ENCODE measurements at regions not wholly inside any gene's neighbourhood (a gene's known extent, or its start where the extent isn't known, plus 50 kb on each side); places are given as distances from the start of the nearest gene placed in this dataset.

DNA sequence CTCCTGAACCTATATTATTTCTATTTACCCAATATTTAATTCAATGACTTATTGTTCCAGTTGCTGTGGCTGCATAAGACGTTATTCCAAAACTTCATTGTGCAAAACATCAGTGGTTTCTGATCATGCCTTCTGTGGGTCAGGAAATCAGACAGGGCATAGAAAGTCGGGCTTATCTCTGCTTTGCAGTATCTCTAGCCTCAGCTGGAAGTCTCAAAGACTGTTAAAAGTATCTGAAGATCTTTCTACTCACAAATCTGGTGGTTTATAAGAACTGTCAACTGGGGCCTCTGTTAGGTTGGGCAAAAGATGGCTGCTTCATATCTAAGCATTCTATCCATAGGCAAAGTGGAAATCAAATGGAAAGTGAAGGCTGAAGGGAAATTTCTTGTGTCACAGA lies 687.7 kb upstream of the ARRDC3 start (continued):
- TF ChIP-seq, protein P1, sequence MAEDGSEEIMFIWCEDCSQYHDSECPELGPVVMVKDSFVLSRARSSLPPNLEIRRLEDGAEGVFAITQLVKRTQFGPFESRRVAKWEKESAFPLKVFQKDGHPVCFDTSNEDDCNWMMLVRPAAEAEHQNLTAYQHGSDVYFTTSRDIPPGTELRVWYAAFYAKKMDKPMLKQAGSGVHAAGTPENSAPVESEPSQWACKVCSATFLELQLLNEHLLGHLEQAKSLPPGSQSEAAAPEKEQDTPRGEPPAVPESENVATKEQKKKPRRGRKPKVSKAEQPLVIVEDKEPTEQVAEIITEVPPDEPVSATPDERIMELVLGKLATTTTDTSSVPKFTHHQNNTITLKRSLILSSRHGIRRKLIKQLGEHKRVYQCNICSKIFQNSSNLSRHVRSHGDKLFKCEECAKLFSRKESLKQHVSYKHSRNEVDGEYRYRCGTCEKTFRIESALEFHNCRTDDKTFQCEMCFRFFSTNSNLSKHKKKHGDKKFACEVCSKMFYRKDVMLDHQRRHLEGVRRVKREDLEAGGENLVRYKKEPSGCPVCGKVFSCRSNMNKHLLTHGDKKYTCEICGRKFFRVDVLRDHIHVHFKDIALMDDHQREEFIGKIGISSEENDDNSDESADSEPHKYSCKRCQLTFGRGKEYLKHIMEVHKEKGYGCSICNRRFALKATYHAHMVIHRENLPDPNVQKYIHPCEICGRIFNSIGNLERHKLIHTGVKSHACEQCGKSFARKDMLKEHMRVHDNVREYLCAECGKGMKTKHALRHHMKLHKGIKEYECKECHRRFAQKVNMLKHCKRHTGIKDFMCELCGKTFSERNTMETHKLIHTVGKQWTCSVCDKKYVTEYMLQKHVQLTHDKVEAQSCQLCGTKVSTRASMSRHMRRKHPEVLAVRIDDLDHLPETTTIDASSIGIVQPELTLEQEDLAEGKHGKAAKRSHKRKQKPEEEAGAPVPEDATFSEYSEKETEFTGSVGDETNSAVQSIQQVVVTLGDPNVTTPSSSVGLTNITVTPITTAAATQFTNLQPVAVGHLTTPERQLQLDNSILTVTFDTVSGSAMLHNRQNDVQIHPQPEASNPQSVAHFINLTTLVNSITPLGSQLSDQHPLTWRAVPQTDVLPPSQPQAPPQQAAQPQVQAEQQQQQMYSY (CRISPR knock-in tag; IDR thresholded peaks at IDR 0.05) = no peak
- TF ChIP-seq SUZ12 (IDR thresholded peaks at IDR 0.05; ENCODE audit: unreplicated experiment) (no peak), CHD4 (IDR thresholded peaks at IDR 0.05) (no peak), KAT2A (conservative IDR thresholded peaks at IDR 0.05; ENCODE audit: control insufficient read depth, low read depth, low read length) (no peak), CEBPB (IDR thresholded peaks at IDR 0.05; ENCODE audit: borderline replicate concordance in 1 of 2, low read depth in 2 of 2, low read length in 2 of 2) (no peak), ZSCAN29 (IDR thresholded peaks at IDR 0.05) (no peak), NR2C2 (IDR thresholded peaks at IDR 0.05; ENCODE audit: borderline replicate concordance, control insufficient read depth, insufficient read length, low read depth) (no peak), DPF2 (IDR thresholded peaks at IDR 0.05) (no peak)

DNA sequence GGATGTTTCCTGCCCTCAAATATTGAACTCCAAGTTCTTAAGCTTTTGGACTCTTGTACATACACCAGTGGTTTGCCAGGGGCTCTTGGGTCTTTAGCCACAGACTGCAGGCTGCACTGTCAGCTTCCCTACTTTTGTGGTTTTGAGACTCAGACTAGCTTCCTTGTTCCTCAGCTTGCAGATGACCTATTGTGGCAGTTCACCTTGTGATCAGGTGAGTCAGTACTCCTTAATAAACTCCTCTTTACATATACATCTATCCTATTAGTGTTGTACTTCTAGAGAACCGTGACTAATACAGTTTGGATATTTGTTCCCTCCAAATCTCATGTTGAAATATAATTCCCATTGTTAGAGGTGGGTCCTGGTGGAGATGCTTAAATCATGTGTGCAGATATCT lies 681.9 kb upstream of the ARRDC3 start:
- H3K9me3 ChIP-seq (replicated peaks; ENCODE audit: control insufficient read depth, insufficient read depth, low read length) = no peaks in the 10 kb centered on the region
- TF ChIP-seq JUND (IDR thresholded peaks at IDR 0.05; ENCODE audit: low read depth, low read length) = no peak
- TF ChIP-seq, protein P2, sequence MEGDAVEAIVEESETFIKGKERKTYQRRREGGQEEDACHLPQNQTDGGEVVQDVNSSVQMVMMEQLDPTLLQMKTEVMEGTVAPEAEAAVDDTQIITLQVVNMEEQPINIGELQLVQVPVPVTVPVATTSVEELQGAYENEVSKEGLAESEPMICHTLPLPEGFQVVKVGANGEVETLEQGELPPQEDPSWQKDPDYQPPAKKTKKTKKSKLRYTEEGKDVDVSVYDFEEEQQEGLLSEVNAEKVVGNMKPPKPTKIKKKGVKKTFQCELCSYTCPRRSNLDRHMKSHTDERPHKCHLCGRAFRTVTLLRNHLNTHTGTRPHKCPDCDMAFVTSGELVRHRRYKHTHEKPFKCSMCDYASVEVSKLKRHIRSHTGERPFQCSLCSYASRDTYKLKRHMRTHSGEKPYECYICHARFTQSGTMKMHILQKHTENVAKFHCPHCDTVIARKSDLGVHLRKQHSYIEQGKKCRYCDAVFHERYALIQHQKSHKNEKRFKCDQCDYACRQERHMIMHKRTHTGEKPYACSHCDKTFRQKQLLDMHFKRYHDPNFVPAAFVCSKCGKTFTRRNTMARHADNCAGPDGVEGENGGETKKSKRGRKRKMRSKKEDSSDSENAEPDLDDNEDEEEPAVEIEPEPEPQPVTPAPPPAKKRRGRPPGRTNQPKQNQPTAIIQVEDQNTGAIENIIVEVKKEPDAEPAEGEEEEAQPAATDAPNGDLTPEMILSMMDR (IDR thresholded peaks at IDR 0.05 in 2 of 3, conservative IDR thresholded peaks at IDR 0.05 in 1 of 3; ENCODE audit: control insufficient read depth in 2 of 3, extremely low read depth in 1 of 3, insufficient read depth in 1 of 3, low read depth in 3 of 3, low read length in 3 of 3) = no peak
- TF ChIP-seq RAD51 (IDR thresholded peaks at IDR 0.05) = no peak
- no peak for TF ChIP-seq MXI1 (IDR thresholded peaks at IDR 0.05; ENCODE audit: low read depth, low read length)
- TF ChIP-seq GATAD2B (conservative IDR thresholded peaks at IDR 0.05; ENCODE audit: low read depth) = no peak
- TF ChIP-seq MYC (IDR thresholded peaks at IDR 0.05; ENCODE audit: insufficient read depth, insufficient read length, insufficient replicate concordance, low read length, severe bottlenecking) = no peak
- TF ChIP-seq, protein P3, sequence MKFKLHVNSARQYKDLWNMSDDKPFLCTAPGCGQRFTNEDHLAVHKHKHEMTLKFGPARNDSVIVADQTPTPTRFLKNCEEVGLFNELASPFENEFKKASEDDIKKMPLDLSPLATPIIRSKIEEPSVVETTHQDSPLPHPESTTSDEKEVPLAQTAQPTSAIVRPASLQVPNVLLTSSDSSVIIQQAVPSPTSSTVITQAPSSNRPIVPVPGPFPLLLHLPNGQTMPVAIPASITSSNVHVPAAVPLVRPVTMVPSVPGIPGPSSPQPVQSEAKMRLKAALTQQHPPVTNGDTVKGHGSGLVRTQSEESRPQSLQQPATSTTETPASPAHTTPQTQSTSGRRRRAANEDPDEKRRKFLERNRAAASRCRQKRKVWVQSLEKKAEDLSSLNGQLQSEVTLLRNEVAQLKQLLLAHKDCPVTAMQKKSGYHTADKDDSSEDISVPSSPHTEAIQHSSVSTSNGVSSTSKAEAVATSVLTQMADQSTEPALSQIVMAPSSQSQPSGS (IDR thresholded peaks at IDR 0.05; ENCODE audit: low read length) = no peak
- TF ChIP-seq SP1 (IDR thresholded peaks at IDR 0.05; ENCODE audit: low read depth, low read length) = no peak
- no peak for TF ChIP-seq FOS (IDR thresholded peaks at IDR 0.05; ENCODE audit: borderline replicate concordance, extremely low read depth, insufficient read length)
- no peak for TF ChIP-seq CHD1 (IDR thresholded peaks at IDR 0.05; ENCODE audit: low read depth, low read length)
- TF ChIP-seq SREBF1 (IDR thresholded peaks at IDR 0.05; ENCODE audit: low read length) = no peak

More for the DNA sequence above, 681.9 kb upstream of the ARRDC3 start:
- CTCF ChIA-PET = no interaction called here
- Histone ChIP-seq H2AFZ (ENCODE audit: control insufficient read depth, low read depth, low read length) (no peak overlapping the region), H3K79me2 (ENCODE audit: control insufficient read depth, insufficient read depth, low read length) (no peaks in the 10 kb centered on the region), H3K36me3 (ENCODE audit: control insufficient read depth in 2 of 2, insufficient read depth in 2 of 2, low read length in 1 of 2) (no peaks in the 10 kb centered on the region), H3K27ac (ENCODE audit: control insufficient read depth, insufficient read depth) (no peak overlapping the region), H3K4me1 (ENCODE audit: control insufficient read depth, insufficient read depth, low read length) (no peaks in the 10 kb centered on the region), H3K4me2 (ENCODE audit: control insufficient read depth, insufficient read depth) (no peak overlapping the region), H4K20me1 (ENCODE audit: control insufficient read depth, insufficient read depth) (no peaks in the 10 kb centered on the region), H3K4me3 (no peak overlapping the region), H3K27me3 (replicated peaks in 1 of 2; ENCODE audit: control insufficient read depth in 2 of 2, insufficient read depth in 2 of 2, low read length in 1 of 2) (no peaks in the 10 kb centered on the region), H3K9ac (ENCODE audit: control insufficient read depth, insufficient read depth, low read length) (no peak overlapping the region)
- POLR2A ChIA-PET = no interaction called here
- intact Hi-C loops (cut with micrococcal nuclease; ENCODE audit: unreplicated experiment) (no loop called here), in situ Hi-C loops (cut with MboI) (no loop called here)
- SMC1A ChIA-PET (ENCODE audit: uncharacterized antibody, unreplicated experiment) = no interaction called here
- RAD21 ChIA-PET (ENCODE audit: unreplicated experiment) = no interaction called here
- BruUV-seq (replicated peaks) = no TSS peak
- FAIRE-seq (no peak), DNase-seq (ENCODE audit: low read depth, low spot score) (no peak), ATAC-seq (no peak)
- 0% methylated on average over 1 of the region's 1 CpG for WGBS (ENCODE audit: insufficient coverage, insufficient replicate concordance, low lambda C conversion rate, missing lambda C conversion rate)

Measured in GM12878 (cell line).